H9 (cell line): ENCODE measurements at regions not wholly inside any gene's neighbourhood (a gene's known extent, or its start where the extent isn't known, plus 50 kb on each side); places are given as distances from the start of the nearest gene placed in this dataset.

Source experiments
- DNase-seq: peaks from one replicate; pipeline ENCODE4 v3.0.0-alpha.2; 2017
- H2AFZ ChIP-seq: one replicate; pipeline ENCODE4 v1.6.1; 2013; ENCODE audit warnings: mild to moderate bottlenecking, low read length, control low read depth, moderate library complexity
- H2AK5ac ChIP-seq: 2 replicates; pipeline ENCODE4 v1.6.1; 2013; ENCODE audit warnings: low read length, control low read depth, mixed read lengths; ENCODE audit not compliant: insufficient read length
- H2BK120ac ChIP-seq: one replicate; pipeline ENCODE4 v1.6.1; 2013; ENCODE audit warnings: low read depth, mild to moderate bottlenecking, low read length, control low read depth, inconsistent platforms; ENCODE audit not compliant: poor library complexity, severe bottlenecking
- H2BK12ac ChIP-seq: 2 replicates; pipeline ENCODE4 v1.6.1; 2013; ENCODE audit warnings: low read length, control low read depth, mixed read lengths, low read depth; ENCODE audit not compliant: insufficient read length
- H2BK15ac ChIP-seq: 2 replicates; pipeline ENCODE4 v1.6.1; 2013; ENCODE audit warnings: low read depth, low read length, control low read depth
- H2BK20ac ChIP-seq: one replicate; pipeline ENCODE4 v1.6.1; 2013; ENCODE audit warnings: low read depth, mild to moderate bottlenecking, low read length, control low read depth, inconsistent platforms; ENCODE audit not compliant: poor library complexity, severe bottlenecking
- H2BK5ac ChIP-seq: 2 replicates; pipeline ENCODE4 v1.6.1; 2013; ENCODE audit warnings: low read length, control low read depth, mixed read lengths; ENCODE audit not compliant: insufficient read length
- H3K14ac ChIP-seq: 2 replicates; pipeline ENCODE4 v1.6.1; 2013; ENCODE audit warnings: low read length, control low read depth; ENCODE audit not compliant: insufficient read depth
- H3K18ac ChIP-seq: 2 replicates; pipeline ENCODE4 v1.6.1; 2013; ENCODE audit warnings: low read depth, mild to moderate bottlenecking, mixed read lengths, low read length, control low read depth; ENCODE audit not compliant: insufficient read length
- H3K23ac ChIP-seq: 2 replicates; pipeline ENCODE4 v1.6.1; 2013; ENCODE audit warnings: low read length, control low read depth, mixed read lengths, low read depth; ENCODE audit not compliant: insufficient read length
- H3K23me2 ChIP-seq: 2 replicates; pipeline ENCODE4 v1.6.1; 2013; ENCODE audit warnings: low read depth, mild to moderate bottlenecking, mixed read lengths, low read length, control low read depth; ENCODE audit not compliant: insufficient read length, poor library complexity, severe bottlenecking
- H3K27ac ChIP-seq: 2 replicates; pipeline ENCODE4 v1.5.1; 2013; ENCODE audit warnings: low read length, control low read depth, mixed read lengths, low read depth; ENCODE audit not compliant: insufficient read length
- H3K27me3 ChIP-seq: 2 replicates; pipeline ENCODE4 v1.6.1; 2013; ENCODE audit warnings: low read length, control low read depth, inconsistent platforms; ENCODE audit not compliant: insufficient read depth
- H3K4ac ChIP-seq: 2 replicates; pipeline ENCODE4 v1.6.1; 2013; ENCODE audit warnings: low read depth, mild to moderate bottlenecking, control low read depth, inconsistent platforms, low read length, moderate library complexity
- H3K4me1 ChIP-seq: 2 replicates; pipeline ENCODE4 v1.6.1; 2013; ENCODE audit warnings: low read length, control low read depth, inconsistent platforms; ENCODE audit not compliant: insufficient read depth
- H3K4me2 ChIP-seq: 2 replicates; pipeline ENCODE4 v1.6.1; 2013; ENCODE audit warnings: low read length, control low read depth, mixed read lengths; ENCODE audit not compliant: insufficient read length, insufficient read depth
- H3K56ac ChIP-seq: 2 replicates; pipeline ENCODE4 v1.6.1; 2013; ENCODE audit warnings: low read depth, mild to moderate bottlenecking, mixed read lengths, low read length, control low read depth; ENCODE audit not compliant: insufficient read length
- H3K79me1 ChIP-seq: 2 replicates; pipeline ENCODE4 v1.6.1; 2013; ENCODE audit warnings: low read depth, mild to moderate bottlenecking, moderate library complexity, low read length, control low read depth, inconsistent platforms; ENCODE audit not compliant: insufficient read depth, poor library complexity, severe bottlenecking
- H3K79me2 ChIP-seq: 2 replicates; pipeline ENCODE4 v1.6.1; 2013; ENCODE audit warnings: low read length, control low read depth, inconsistent platforms; ENCODE audit not compliant: insufficient read depth
- H3K9ac ChIP-seq: 2 replicates; pipeline ENCODE4 v1.6.1; 2013; ENCODE audit warnings: low read length, control low read depth, mixed read lengths; ENCODE audit not compliant: insufficient read length; ENCODE audit errors: extremely low read depth
- H3K9me3 ChIP-seq: one replicate; pipeline ENCODE4 v1.6.1; 2013; ENCODE audit warnings: low read depth, low read length, inconsistent platforms; ENCODE audit not compliant: control insufficient read depth
- H3T11ph ChIP-seq: one replicate; pipeline ENCODE4 v1.6.1; 2013; ENCODE audit warnings: mild to moderate bottlenecking, low read length, control low read depth, inconsistent platforms
- H4K20me1 ChIP-seq: one replicate; pipeline ENCODE4 v1.6.1; 2013; ENCODE audit not compliant: control insufficient read depth, insufficient read length, insufficient read depth
- H4K5ac ChIP-seq: 2 replicates; pipeline ENCODE4 v1.6.1; 2013; ENCODE audit warnings: low read depth, mild to moderate bottlenecking, mixed read lengths, low read length, control low read depth; ENCODE audit not compliant: insufficient read length
- H4K8ac ChIP-seq: replicated peaks from 2 replicates; pipeline ENCODE4 v1.6.1; 2013; ENCODE audit warnings: low read length, control low read depth, mixed read lengths, low read depth; ENCODE audit not compliant: insufficient read length
- H4K91ac ChIP-seq: 2 replicates; pipeline ENCODE4 v1.6.1; 2013; ENCODE audit warnings: low read depth, mild to moderate bottlenecking, moderate library complexity, mixed read lengths, low read length, control low read depth; ENCODE audit not compliant: insufficient read length
- H3K27ac Mint-ChIP-seq, 3 experiments: 2 replicates in 2 of 3; 3 replicates in 1 of 3; pipeline ENCODE4 v1.8.0; 2020 to 2021; ENCODE audit warnings: mixed read lengths in 3 of 3, mild to moderate bottlenecking in 1 of 3, moderate library complexity in 1 of 3
- H3K27me3 Mint-ChIP-seq: 2 replicates; pipeline ENCODE4 v1.8.0; 2021; ENCODE audit warnings: low read depth, mild to moderate bottlenecking, moderate library complexity, mixed read lengths
- H3K36me3 Mint-ChIP-seq, 3 experiments: 2 replicates in 2 of 3; 3 replicates in 1 of 3; pipeline ENCODE4 v1.8.0; 2020 to 2021; ENCODE audit warnings: low read depth in 3 of 3, mixed read lengths in 3 of 3; ENCODE audit not compliant: insufficient read depth in 1 of 3
- H3K4me1 Mint-ChIP-seq, 2 experiments: 2 replicates each; pipeline ENCODE4 v1.8.0; 2020; ENCODE audit warnings: mixed read lengths in 2 of 2
- H3K4me3 Mint-ChIP-seq, 2 experiments: 2 replicates in 1 of 2; 3 replicates in 1 of 2; pipeline ENCODE4 v1.8.0; 2020 to 2021; ENCODE audit warnings: mild to moderate bottlenecking in 2 of 2, mixed read lengths in 2 of 2, moderate library complexity in 1 of 2
- H3K9me3 Mint-ChIP-seq, 2 experiments: 2 replicates in 1 of 2; 3 replicates in 1 of 2; pipeline ENCODE4 v1.8.0; 2020; ENCODE audit warnings: mild to moderate bottlenecking in 2 of 2, mixed read lengths in 2 of 2, moderate library complexity in 1 of 2
- CTCF ChIP-seq: fragments of 200-600 bp; sonication (generic); conservative IDR thresholded peaks from 3 replicates; pipeline ENCODE4 v1.8.0; 2021; ENCODE audit warnings: antibody characterized with exemption, mild to moderate bottlenecking
- WGBS: extraction: QIAGEN DNeasy Blood & Tissue Kit; methylation state at CpG from one replicate; pipeline ENCODE4 v1.1.7; 2013; ENCODE audit warnings: missing lambda C conversion rate, low lambda C conversion rate, mixed read lengths; ENCODE audit not compliant: insufficient read length; ENCODE audit errors: extremely low coverage; 5-methylcytosine and 5-hydroxymethylcytosine counted together

- no peak overlapping the region for H3K56ac ChIP-seq
- H4K20me1 ChIP-seq: no peaks in the 10 kb centered on the region
- H3K4ac ChIP-seq: no peak overlapping the region
- no peak overlapping the region for H2BK120ac ChIP-seq
- no peaks in the 10 kb centered on the region for H3K27me3 ChIP-seq
- no peak overlapping the region for H2BK12ac ChIP-seq
- no peak overlapping the region for H2BK20ac ChIP-seq
- no peaks in the 10 kb centered on the region for H3K4me1 Mint-ChIP-seq
- no peak overlapping the region for H4K8ac ChIP-seq
- H3T11ph ChIP-seq: no peak overlapping the region
- no peaks in the 10 kb centered on the region for H3K9me3 Mint-ChIP-seq
- no peak for DNase-seq
- H3K9ac ChIP-seq: no peak overlapping the region
- H3K36me3 Mint-ChIP-seq: no peaks in the 10 kb centered on the region
- H3K18ac ChIP-seq: no peak overlapping the region
- no peak overlapping the region for H2AK5ac ChIP-seq
- no peak overlapping the region for H3K4me3 Mint-ChIP-seq
- no peaks in the 10 kb centered on the region for H3K23me2 ChIP-seq
- H4K5ac ChIP-seq: no peak overlapping the region
- H2AFZ ChIP-seq: no peak overlapping the region
- H3K79me2 ChIP-seq: no peaks in the 10 kb centered on the region
- no peak overlapping the region for H2BK15ac ChIP-seq
- no peak overlapping the region for H4K91ac ChIP-seq
- no peak overlapping the region for H3K14ac ChIP-seq
- no peak overlapping the region for H3K27ac Mint-ChIP-seq
- no peak overlapping the region for H3K4me2 ChIP-seq
- H3K9me3 ChIP-seq: no peaks in the 10 kb centered on the region
- H3K23ac ChIP-seq: no peak overlapping the region
- H3K27ac ChIP-seq: no peak overlapping the region
- no peaks in the 10 kb centered on the region for H3K27me3 Mint-ChIP-seq
- no peaks in the 10 kb centered on the region for H3K79me1 ChIP-seq
- TF ChIP-seq CTCF: no peak
- no CpG with 5 or more reads among the region's 5 CpGs for WGBS
- H2BK5ac ChIP-seq: no peak overlapping the region
- no peaks in the 10 kb centered on the region for H3K4me1 ChIP-seq
Observed at GRCh38 chr1:8095584-8095983, 69.5 kb upstream of the ERRFI1 start.
